HG03159 (cell line): ENCODE measurements at regions not wholly inside any gene's neighbourhood (a gene's known extent, or its start where the extent isn't known, plus 50 kb on each side); places are given as distances from the start of the nearest gene placed in this dataset.

Experiments used
- ATAC-seq: cut with Tn5 transposase; IDR thresholded peaks from one replicate; pipeline ENCODE4 v1.9.1; 2021; ENCODE audit warnings: mild to moderate bottlenecking, moderate library complexity; ENCODE audit not compliant: unreplicated experiment

DNA sequence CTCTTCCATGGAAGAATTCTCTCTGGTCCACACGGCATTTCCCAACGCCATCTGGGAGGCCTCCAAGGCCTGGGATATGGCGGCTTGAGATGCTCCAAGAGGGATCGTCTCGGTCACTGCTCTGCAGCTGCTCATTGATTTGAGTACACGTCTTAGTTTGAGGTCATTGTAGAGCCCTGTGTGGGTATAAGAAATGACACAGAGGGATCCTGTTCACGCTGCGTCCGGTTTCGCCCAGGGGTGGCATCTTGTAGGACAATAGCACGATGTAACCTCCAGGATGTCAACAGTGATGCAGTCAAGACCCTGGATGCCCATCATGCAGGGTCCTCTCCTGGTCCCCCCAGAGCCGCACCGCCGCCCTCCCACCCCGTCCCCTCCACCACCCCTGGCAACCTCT, 564.6 kb downstream of the BRD1 start:
- ATAC-seq: no peak

DNA sequence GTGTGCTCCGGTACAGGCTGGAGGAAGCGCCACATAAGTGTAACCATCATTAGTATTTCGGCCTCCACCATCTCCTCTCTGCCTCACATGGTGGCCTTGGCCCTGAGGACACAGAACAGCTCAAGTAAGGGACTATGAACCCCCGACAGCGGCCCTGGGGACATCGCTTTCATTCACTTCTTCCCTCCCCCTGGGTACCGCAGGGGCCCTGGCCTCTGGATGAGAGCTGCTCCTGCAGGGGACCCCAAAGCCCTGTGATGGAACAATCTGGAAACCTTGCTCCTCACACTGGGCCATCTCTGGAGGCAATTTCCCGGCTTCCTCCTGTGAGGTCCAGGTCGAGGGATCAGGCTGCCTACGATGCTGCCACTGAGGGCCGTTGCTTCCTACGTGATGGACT, 565.5 kb downstream of the BRD1 start:
- ATAC-seq: no peak

DNA sequence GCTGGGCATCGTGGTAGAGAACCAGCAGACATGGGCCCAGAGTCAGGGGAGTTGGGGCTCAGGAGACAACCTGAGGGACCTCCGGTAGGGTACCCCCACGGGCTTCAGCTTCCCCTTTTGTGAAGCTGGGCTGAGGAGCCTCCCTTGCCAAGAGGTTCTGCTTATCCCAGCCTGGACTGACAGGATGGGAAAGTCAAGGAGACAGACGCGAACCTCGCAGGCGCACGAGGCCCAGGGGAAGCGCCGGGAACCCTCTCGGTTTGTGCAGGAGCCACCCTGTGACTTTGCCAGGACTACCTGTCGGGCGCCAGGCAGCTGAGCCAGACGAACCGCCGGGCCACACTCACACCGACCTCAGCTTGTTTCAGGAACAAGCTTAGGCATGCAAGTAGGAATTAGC, 566.1 kb downstream of the BRD1 start:
- no peak for ATAC-seq

DNA sequence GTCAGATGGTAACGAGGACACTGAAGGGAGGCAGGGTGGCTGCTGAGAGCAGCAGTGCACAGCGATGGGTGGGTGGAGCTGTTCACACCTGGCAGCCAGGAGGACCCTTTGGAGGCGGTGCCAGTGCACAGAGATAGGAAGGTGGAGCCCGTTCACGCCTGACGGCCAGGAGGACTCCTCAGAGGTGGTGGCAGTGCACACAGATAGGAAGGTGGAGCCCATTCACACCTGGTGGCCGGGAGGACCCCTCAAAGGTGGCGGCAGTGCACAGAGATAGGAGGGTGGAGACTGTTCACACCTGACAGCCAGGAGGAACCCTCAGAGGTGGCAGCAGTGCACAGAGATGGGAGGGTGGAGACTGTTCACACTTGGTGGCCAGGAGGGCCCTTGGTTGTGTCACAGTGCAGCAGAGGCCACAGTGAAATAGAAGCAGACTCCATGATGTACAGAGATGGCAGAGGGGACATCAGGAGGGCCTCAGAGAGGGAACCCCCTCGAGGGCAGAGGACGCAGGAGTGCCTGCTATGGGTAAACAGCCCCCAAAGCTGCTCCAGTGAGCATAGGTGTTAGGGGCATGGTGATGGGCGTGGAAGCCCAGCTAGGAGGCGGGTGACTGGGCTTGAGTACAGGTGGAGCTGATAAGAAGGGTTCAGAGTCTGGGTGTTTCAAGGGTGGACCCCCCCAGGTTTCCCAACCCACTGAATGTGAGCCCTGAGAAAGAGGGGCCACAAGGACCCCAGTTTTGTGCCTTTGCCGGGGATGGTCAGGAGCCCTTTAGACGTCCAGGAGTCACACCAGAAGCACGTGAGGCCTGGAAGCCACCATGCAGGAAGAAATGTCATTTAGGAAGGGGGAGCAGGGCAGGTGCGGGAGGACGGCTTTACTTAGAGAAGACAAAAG, 566.7 kb downstream of the BRD1 start:
- ATAC-seq: no peak

DNA sequence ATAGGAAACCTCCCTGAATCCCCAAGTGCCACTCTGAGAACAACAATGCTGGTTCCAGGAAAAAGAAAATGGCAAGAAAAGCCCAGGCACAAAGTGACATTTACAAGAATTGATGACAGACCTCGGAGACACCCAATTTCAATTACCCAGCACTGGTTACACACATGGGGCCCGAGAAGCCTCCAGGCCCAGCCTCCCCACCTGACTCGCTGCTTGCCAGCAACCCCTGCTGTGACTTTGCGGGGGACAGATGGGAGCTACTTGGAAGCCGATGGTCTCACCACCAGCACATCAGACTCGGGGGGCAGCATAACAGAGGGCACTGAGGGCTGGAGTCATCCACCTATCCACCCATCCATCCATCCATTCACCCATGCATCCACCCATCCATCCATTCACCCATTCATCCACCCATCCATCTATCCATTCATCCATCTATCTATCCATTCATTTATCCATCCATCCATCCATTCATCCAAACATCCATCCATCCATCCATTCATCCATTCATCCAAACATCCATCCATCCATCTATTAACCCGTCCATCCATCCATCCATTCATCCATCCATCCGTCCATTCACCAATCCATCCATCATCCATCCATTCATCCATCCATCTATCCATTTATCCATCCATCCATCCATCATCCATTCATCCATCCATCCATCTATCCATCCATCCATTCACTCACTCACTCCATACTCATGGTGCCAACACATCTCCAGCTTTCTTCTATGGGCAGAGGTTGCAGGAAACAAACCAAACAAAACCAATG, 567.6 kb downstream of the BRD1 start:
- no peak for ATAC-seq

DNA sequence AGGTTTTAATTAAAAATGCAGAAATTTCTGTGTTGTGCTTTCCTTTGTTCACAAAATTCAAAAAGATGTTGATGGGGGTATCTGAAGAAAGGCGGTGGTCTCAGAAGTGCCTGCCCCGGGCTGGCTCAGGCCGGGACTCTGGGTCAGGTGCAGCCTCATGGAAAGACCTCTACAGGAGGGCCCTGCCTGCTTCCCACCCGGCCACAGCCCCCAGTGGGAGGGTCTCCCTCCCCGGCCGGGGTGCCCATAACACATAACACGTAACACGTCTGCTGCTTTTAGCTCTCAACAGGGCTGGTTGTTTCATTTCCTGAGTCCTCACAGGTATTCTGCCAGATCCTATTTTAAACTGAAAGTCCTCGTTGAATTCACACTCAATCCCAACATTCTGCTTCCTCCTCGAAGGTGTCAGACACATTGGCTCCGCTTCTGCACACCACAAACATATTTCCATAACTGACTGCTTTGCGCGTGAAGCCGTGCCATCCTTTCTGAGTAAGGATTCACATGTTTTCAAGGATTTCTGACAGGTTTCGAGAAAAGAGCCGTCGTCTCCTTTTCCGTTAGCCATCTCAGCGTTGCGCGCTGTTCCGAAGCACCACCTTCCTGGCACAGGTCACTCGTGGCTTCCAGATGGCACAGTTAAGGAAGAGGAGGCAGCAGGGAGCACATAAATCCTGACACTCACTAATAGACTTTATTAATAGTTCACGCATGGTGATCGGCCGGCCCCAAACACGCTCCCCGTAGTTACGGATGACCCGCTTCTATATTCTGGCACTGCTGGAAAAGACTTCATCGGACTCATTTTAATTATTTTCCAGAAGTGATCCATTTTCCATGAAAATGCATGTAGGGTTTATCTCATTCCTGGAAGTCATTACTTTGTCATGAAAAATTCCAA, 569.3 kb downstream of the BRD1 start:
- ATAC-seq: no peak

DNA sequence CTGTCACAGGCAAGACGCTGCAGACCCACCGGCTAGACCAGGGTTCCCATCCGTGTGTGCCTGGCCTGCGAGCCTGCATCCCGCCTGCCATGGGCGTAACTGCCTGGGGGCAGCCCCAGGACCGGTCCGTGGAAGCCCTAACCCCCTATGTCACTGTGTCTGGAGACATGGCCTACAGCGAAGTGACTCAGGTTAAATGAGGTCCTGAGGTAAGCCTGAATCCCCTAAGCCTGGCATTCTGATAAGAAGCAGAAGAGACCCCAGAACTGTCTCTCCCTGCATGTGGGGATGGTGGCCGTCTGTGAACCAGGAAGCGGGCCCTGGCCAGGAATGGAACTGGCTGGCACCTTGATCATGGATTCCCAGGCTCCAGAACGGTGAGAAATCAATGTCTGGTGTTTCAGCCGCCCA, 570.1 kb downstream of the BRD1 start:
- ATAC-seq: no peak

DNA sequence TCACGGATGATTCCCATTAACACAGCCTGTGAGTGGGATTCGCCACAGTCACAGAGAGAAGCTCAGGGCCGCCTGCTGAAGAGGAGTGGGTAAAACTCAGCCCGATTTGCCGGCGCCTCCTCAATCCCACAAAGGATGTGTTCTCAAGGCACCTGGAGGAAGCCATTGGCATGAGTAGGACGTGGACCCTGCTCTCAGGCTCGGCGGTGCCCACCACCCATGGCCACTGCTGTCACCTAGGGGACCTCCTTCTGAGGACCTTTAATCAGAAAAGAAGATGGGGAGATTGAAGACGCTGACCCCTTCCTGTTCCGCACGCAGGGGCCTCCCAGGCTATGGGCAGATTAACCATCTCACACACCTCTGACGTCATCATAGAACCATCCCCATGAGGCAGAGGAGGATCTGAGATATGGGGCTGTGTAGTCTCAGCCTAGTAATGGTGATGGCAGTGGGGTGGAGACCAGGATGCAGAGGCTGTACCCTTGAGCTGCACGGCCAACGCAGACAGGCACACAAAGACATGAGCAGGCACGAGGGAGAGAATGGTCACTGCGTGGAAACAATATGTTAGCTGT, 571.8 kb downstream of the BRD1 start:
- ATAC-seq: no peak

DNA sequence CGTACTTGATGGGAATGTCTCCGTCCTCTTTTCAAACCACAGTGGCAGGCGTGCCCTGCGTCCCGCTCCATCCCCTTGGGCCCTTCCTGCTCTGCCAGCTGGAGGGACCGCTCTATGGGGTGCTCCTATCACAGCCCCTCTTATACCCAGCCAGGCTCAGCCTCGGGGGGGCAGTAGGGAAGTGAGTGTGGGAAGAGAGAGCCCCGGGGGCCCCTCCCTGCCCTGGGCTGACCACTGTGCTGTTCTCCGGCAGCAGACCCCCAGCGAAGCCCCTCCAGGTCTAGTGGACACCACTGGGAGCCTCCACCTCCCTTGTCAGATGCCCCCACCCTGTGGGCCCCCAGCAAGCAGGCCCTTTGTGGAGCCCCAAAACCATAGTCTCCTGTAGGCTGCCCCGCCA, 572.5 kb downstream of the BRD1 start:
- no peak for ATAC-seq

DNA sequence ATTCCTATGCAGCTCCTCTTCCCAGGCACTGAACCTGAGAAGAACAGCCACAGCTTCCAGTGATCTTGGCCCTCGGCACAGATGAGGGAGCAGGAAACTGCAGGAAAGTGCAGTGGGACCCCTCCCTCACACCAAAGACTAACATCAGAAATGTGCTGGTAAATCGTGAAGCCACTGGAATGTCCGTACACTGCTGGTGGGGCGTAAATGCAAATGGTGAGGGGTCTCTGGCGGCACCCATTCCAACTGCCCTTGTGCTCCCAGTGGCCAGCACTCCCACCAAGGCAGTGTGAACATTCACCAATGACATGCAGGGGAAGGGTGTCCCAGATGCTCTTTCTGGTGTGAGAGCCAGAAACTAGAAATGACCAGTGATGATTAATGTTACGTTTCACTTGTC, 574.0 kb downstream of the BRD1 start:
- ATAC-seq: no peak

DNA sequence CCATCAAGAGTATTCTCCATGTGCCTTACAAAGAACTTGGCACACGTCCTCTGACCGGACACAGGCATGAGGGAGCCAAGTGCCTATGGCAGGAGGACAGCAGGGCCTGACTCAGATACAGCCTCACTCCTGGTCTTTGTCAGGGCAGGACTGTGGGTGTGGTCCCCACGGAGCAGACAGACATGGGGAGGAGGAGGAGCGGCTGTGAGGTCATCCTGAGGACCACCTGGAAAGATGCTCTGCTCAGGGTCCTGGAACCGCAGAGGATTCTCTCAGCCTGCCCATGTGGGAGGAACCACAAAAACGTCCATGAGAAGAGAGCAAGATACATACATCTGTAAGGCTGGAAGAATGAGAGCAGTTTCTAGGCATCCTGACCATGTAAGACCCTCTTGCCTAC, 576.3 kb downstream of the BRD1 start:
- ATAC-seq: no peak

DNA sequence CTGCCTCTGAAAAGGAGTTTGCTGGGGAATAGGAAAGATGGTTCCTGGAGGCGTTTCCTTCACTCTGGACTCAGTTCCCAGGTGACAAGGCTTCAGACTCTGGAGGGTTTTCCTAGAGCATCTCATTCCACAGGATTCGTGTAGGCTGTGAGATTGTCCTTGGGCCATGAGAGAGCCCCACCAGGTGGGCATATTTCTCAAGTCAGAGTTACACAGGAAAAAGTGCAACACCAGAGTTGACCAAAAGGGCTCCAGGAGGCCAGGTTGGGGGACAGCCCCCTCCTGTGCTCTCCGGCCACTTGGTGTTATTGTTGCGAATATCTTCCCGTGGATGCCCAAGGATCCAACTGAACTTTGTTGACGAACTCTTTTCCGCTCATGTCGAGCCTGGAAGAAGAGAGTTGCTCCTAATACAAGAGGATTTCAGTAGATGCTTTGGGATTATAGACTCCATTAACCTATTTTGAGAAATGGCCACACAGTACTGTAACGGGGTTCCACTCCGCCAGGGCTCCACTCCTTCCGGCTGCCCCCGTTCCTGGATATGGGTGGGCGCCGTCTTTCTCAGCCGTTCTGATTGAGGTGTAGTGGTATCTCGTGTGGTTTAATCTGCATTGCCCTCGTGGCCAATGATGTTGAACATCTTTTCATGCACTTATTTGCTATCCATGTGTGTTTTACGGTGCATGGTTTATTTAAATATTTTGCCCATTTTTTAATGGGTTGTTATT, 580.3 kb downstream of the BRD1 start:
- no peak for ATAC-seq

DNA sequence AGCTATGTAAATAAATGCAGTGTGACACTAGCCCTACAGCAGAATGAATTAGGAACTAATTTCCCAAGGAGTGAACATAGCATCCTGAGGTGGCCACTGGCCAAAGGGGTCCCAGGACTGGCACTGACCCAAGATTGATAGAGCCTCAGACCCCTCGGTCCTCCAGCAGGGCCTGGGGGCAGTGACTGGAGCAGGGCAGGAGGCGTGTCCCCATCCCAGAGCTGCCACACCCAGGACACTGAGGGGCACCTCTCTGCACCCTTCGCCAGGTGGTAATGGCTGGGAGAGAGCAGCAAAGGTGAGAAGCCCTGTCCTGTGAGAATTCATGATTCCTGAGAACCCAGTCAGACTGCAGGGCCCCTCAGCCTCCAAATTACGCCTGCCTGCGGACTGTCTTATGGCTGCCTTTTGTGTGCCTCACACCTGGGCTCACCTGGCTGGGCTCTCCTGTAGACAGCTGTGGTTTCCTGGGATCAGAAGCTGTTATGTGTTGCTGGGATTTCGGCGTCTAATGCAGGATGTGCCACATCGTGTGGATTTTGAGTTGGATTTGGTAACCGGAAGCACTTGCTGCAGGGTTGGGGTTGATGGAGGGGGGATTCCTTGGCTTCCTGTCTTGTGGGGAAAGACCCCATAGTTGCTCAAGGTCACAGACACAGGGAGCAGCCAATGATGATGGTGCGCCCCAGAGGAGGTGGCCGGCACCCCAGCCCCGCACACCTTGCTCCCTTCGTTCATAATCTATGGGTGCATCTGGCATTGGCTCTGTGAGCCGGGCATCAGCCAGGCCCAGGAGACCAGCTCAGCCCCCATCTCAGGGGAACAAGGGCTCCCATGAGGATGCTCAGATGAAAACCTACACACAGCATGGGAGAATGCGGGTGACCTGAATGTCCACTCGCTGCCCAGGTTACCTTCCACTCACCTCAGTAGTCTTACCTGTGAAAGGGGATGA, 582.9 kb downstream of the BRD1 start:
- no peak for ATAC-seq

DNA sequence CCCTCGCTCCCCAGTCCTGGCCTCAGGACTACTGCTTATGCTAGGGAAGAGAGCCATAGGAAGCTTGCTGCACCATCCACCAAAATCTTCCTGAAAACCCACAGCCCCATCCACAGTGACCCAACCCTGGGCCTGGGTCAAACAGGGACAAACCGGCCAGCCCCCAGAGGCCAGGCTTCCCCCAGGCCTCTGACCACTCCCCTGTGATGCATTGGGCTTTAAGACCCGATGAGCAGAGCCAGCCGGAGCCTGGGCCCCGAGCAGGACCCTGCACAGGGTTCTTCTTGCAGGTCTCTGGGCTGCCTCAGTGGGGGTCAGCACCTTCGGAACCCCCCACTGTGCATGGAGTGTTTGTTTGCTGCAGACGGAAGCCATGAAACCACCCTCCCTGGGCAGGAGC, 583.7 kb downstream of the BRD1 start:
- no peak for ATAC-seq

DNA sequence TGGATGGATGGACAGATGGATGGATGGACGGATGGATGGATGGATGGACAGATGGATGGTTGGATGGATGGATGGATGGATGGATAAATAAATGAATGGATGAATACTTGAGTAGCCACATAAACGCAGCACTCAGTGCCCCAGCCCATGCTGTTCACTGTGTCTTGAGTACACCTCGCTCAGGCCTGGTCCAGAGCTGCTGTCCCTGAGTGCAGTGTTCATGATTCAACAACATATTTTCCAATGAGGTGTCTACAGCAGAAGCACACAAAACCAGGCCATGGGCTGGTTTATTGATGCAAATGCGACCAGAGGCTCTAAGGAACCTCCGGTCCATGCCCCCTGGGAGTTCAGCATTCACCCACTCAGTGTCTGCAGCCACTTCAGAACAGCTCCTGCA, 584.3 kb downstream of the BRD1 start:
- ATAC-seq: no peak

DNA sequence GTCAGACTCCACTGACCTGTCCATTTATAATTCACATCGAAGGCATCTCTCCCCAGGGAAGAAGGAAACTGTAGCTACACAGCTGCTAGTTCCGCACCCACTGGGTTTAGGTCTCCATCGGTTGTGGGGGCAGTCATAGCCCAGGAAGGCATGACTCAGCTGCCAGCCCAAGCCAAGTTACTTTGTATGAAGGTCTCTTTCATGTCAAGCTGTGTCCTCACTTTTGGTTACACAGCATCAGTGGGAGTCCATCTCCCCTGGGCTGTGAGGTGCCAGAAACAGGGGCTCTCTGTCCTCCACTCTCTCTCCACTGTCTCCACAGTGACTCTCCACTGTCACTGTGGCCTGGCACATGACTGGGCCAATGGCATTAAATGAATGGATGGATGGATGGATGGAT, 585.2 kb downstream of the BRD1 start:
- ATAC-seq: no peak

DNA sequence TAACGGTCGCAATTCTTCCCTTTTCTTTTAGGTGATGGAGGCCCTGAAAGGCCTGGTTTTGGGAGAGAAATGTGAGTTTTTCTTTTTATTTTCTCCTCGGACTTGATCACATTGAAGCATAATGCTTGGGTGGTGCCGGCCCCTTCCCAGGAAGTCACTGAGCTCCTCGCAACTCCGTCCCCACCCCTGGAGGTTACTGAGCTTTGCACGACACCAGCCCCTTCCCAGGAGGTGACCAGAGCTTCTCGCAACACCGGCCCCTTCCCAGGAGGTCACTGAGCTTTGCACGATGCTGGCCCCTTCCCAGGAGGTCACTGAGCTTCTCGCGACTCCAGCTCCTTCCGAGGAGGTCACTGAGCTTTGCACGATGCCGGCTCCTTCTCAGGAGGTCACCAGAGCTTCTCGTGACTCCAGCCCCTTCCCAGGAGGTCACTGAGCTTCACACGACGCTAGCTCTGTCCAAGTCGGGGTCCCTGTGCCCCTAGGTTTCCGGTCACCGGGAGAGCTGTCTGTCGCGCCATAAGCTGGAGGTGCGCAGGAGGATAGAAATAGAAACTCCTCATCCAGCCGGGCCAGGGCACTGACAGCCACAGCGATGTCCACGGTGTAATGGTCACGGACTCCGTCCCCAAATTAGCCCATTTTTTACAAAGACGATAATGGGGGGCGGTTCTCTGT, 586.4 kb downstream of the BRD1 start:
- ATAC-seq: no peak

DNA sequence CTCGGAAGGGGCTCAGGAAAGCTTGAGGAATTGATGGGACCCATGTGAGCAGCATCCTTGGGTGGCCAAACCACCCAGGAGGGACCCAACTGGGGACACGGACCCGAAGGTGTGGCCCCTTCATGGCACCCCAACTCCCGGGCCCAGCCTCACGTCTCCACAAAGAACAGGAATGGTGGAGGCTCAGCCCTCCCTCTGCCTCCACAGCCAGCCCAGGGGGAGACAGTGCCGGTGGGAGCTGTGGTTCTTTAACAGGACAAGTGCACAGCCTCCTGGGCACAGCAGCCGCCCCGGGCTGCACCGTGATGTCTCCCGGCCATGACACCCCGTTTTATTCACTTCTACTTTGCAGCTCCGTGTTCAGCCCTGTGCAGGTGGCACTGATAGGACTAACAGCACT, 587.2 kb downstream of the BRD1 start:
- no peak for ATAC-seq

DNA sequence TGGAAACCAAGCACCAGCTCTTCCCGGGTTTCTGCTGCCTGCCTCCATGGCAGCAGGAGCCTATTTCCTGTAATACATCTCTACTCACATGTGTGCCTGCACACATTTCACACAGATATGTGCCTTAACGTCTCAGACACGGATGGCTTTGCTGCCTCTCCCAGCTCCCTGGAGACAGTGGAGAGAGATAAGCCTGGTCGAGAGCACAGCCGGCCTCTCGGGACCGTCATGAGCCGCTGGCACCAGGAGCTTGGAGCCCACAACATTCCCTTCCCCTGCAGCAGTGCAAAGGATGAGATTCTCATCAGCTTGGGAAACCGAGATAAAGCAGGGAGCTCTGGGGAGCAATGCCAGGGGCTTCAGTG, 587.7 kb downstream of the BRD1 start:
- no peak for ATAC-seq
